ENCODE measurements at regions not wholly inside any gene's neighbourhood (a gene's known extent, or its start where the extent isn't known, plus 50 kb on each side); places are given as distances from the start of the nearest gene placed in this dataset.

GRCh38 chr6:139577124-139577762 is 202.8 kb upstream of the CITED2 start:
- H3K27ac ChIP-seq, result no peak overlapping the region
- peaks cover 2% of the 10 kb centered on the region for H3K4me1 ChIP-seq (replicated peaks; ENCODE audit: insufficient read depth)
- no peak overlapping the region for H3K4me3 ChIP-seq
- H3K79me2 ChIP-seq (ENCODE audit: low read depth), result no peaks in the 10 kb centered on the region
- POLR2A ChIA-PET (ENCODE audit: unreplicated experiment), result no interaction called here
- no peak overlapping the region for H3K4me2 ChIP-seq
- no peaks in the 10 kb centered on the region for H3K36me3 ChIP-seq (ENCODE audit: low read depth)
- H3K27me3 ChIP-seq (ENCODE audit: insufficient read depth, low read depth), result no peaks in the 10 kb centered on the region
- no peaks in the 10 kb centered on the region for H4K20me1 ChIP-seq (ENCODE audit: insufficient read depth)
- CTCF ChIA-PET, result no interaction called here
- peak in 1 of 2 experiments; percentile 26 for DNase-seq
- TF ChIP-seq EZH2 (IDR thresholded peaks at IDR 0.05; ENCODE audit: low read depth), result no peak
- TF ChIP-seq CTCF (conservative IDR thresholded peaks at IDR 0.05), result no peak
- no peaks in the 10 kb centered on the region; the same call in 1 of the 2 replicates for H3K9me3 ChIP-seq (ENCODE audit: insufficient read depth, low read depth)
- BruUV-seq (replicated peaks), result no TSS peak
- H3F3A ChIP-seq (ENCODE audit: insufficient read depth, low read depth), result peaks cover 1% of the 10 kb centered on the region; the same call in 1 of the 2 replicates
- no peaks in the 10 kb centered on the region for H3K9me2 ChIP-seq (ENCODE audit: insufficient read depth)
- intact Hi-C loops (cut with micrococcal nuclease; ENCODE audit: unreplicated experiment), result no loop called here
- no peak overlapping the region; the same call in 1 of the 2 replicates for H2AFZ ChIP-seq

- POLR2A ChIA-PET (ENCODE audit: unreplicated experiment), result no interaction called here
- H2AFZ ChIP-seq, result no peak overlapping the region
Measured at GRCh38 chr6:139572001-139572400, 197.6 kb upstream of the CITED2 start.

GRCh38 chr6:139570166-139570565 is 195.7 kb upstream of the CITED2 start:
- H3K4me3 ChIP-seq, result no peak overlapping the region
- no peak overlapping the region for H3K4me2 ChIP-seq
- POLR2A ChIA-PET (ENCODE audit: unreplicated experiment), result no interaction called here
- H3K9me3 ChIP-seq (ENCODE audit: insufficient read depth, low read depth), result no peaks in the 10 kb centered on the region
- BruUV-seq (replicated peaks), result no TSS peak
- CTCF ChIA-PET, result no interaction called here
- intact Hi-C loops (cut with micrococcal nuclease; ENCODE audit: unreplicated experiment), result loop anchor here (5.0 kb wide), 1 partner anchor 193 kb away; no protein-coding TSS in a partner anchor
- H3K27ac ChIP-seq, result no peak overlapping the region
- no peaks in the 10 kb centered on the region for H3K79me2 ChIP-seq (ENCODE audit: low read depth)
- H3K4me1 ChIP-seq (replicated peaks; ENCODE audit: insufficient read depth), result peaks cover 21% of the 10 kb centered on the region
- no peaks in the 10 kb centered on the region for H3K36me3 ChIP-seq (ENCODE audit: low read depth)
- no peaks in the 10 kb centered on the region for H3K27me3 ChIP-seq (ENCODE audit: insufficient read depth, low read depth)
- no peak overlapping the region for H2AFZ ChIP-seq
- peaks cover 18% of the 10 kb centered on the region for H3F3A ChIP-seq (ENCODE audit: insufficient read depth, low read depth)
- no peak for TF ChIP-seq EZH2 (IDR thresholded peaks at IDR 0.05; ENCODE audit: low read depth)
- TF ChIP-seq CTCF (conservative IDR thresholded peaks at IDR 0.05), result no peak
- H3K9me2 ChIP-seq (ENCODE audit: insufficient read depth), result no peaks in the 10 kb centered on the region
- no peak for DNase-seq
- no peaks in the 10 kb centered on the region for H4K20me1 ChIP-seq (ENCODE audit: insufficient read depth)

More at GRCh38 chr6:139572001-139572400, 197.6 kb upstream of the CITED2 start:
- TF ChIP-seq CTCF (conservative IDR thresholded peaks at IDR 0.05), result no peak
- TF ChIP-seq EZH2 (IDR thresholded peaks at IDR 0.05; ENCODE audit: low read depth), result no peak
- no peaks in the 10 kb centered on the region for H3K36me3 ChIP-seq (ENCODE audit: low read depth)
- peaks cover 21% of the 10 kb centered on the region for H3K4me1 ChIP-seq (replicated peaks; ENCODE audit: insufficient read depth)
- H3K27me3 ChIP-seq (ENCODE audit: insufficient read depth, low read depth), result no peaks in the 10 kb centered on the region
- no peaks in the 10 kb centered on the region for H4K20me1 ChIP-seq (ENCODE audit: insufficient read depth)
- no TSS peak for BruUV-seq (replicated peaks)
- H3K9me2 ChIP-seq (ENCODE audit: insufficient read depth), result no peaks in the 10 kb centered on the region
- no peak overlapping the region for H3K4me3 ChIP-seq
- no peaks in the 10 kb centered on the region for H3K79me2 ChIP-seq (ENCODE audit: low read depth)
- no peak overlapping the region for H3K4me2 ChIP-seq
- peaks cover 18% of the 10 kb centered on the region for H3F3A ChIP-seq (ENCODE audit: insufficient read depth, low read depth)
- intact Hi-C loops (cut with micrococcal nuclease; ENCODE audit: unreplicated experiment), result loop anchor here (5.0 kb wide), 1 partner anchor 195 kb away; no protein-coding TSS in a partner anchor
- no peaks in the 10 kb centered on the region for H3K9me3 ChIP-seq (ENCODE audit: insufficient read depth, low read depth)
- DNase-seq, result peak in 1 of 2 experiments; percentile 35
- CTCF ChIA-PET, result no interaction called here
- H3K27ac ChIP-seq, result no peak overlapping the region

Measured in PC-9 (cell line).